H1 (cell line): ENCODE measurements at regions not wholly inside any gene's neighbourhood (a gene's known extent, or its start where the extent isn't known, plus 50 kb on each side); places are given as distances from the start of the nearest gene placed in this dataset.

ENCODE experiments used
- CTCF ChIA-PET: fragments of 300-600 bp; sonication (Branson Sonifier 250); formaldehyde crosslinking; loops from one replicate; lab custom pipeline; 2021; ENCODE audit not compliant: partially characterized antibody; lab: Charles Lee
- POLR2A ChIA-PET: fragments of 300-600 bp; sonication (Branson Sonifier 250); formaldehyde crosslinking; loops from one replicate; lab custom pipeline; 2021; ENCODE audit warnings: inconsistent platforms; ENCODE audit not compliant: partially characterized antibody; lab: Charles Lee
- DNase-seq, 2 experiments: peaks; one replicate each; pipeline versions ENCODE4 v3.0.0 to v3.0.0-alpha.2; 2010 to 2022; ENCODE audit warnings: low spot score in 2 of 2, low read depth in 1 of 2, mixed read lengths in 1 of 2
- FAIRE-seq: peaks from 2 replicates; lab custom pipeline; 2011; peaks lifted over from hg19 to GRCh38; lab: Jason Lieb, UNC
- H2AFZ ChIP-seq: 2 replicates; pipeline ENCODE4 v1.8.1; 2012; ENCODE audit warnings: low read length, inconsistent platforms
- H2AK5ac ChIP-seq: 2 replicates; pipeline ENCODE4 v1.6.1; 2013; ENCODE audit warnings: low read depth, low read length
- H2BK120ac ChIP-seq: replicated peaks from 2 replicates; pipeline ENCODE3; 2013; ENCODE audit warnings: low read depth, low read length, inconsistent platforms
- H2BK12ac ChIP-seq: 2 replicates; pipeline ENCODE4 v1.6.1; 2013; ENCODE audit warnings: low read depth, low read length
- H2BK15ac ChIP-seq: 2 replicates; pipeline ENCODE4 v1.6.1; 2013; ENCODE audit warnings: low read length
- H2BK20ac ChIP-seq: 2 replicates; pipeline ENCODE4 v1.6.1; 2013; ENCODE audit warnings: low read length
- H2BK5ac ChIP-seq: 2 replicates; pipeline ENCODE4 v1.6.1; 2013; ENCODE audit warnings: low read depth, low read length
- H3K14ac ChIP-seq: 2 replicates; pipeline ENCODE4 v1.6.1; 2013; ENCODE audit warnings: inconsistent platforms; ENCODE audit not compliant: insufficient read length
- H3K18ac ChIP-seq: 2 replicates; pipeline ENCODE4 v1.6.1; 2013; ENCODE audit warnings: low read length; ENCODE audit errors: extremely low read depth
- H3K23ac ChIP-seq: 2 replicates; pipeline ENCODE4 v1.6.1; 2013; ENCODE audit warnings: inconsistent platforms; ENCODE audit not compliant: insufficient read length
- H3K23me2 ChIP-seq: 2 replicates; pipeline ENCODE4 v1.6.1; 2013; ENCODE audit warnings: low read depth, low read length
- H3K27ac ChIP-seq: 2 replicates; pipeline ENCODE4 v1.6.1; 2011; ENCODE audit warnings: low read depth, low read length, inconsistent platforms
- H3K27me3 ChIP-seq, 4 experiments: replicated peaks in 1 of 4; 1 replicate in 1 of 4; 2 replicates in 3 of 4; pipeline versions ENCODE4 v1.6.1 to v1.8.1; 2011 to 2013; ENCODE audit warnings: low read length in 3 of 4, mild to moderate bottlenecking in 3 of 4, inconsistent platforms in 2 of 4, mixed read lengths in 2 of 4, moderate library complexity in 1 of 4; ENCODE audit not compliant: control insufficient read depth in 3 of 4, insufficient read depth in 3 of 4; ENCODE audit errors: extremely low read depth in 1 of 4
- H3K36me3 ChIP-seq, 4 experiments: 2 replicates each; pipeline versions ENCODE4 v1.6.1 to v1.8.1; 2011 to 2013; ENCODE audit warnings: mild to moderate bottlenecking in 4 of 4, low read length in 3 of 4, moderate library complexity in 2 of 4, control low read depth in 1 of 4, inconsistent platforms in 1 of 4; ENCODE audit not compliant: insufficient read depth in 4 of 4, control insufficient read depth in 2 of 4
- H3K4ac ChIP-seq: replicated peaks from 2 replicates; pipeline ENCODE3; 2013; ENCODE audit warnings: low read length, low read depth, mixed read lengths, inconsistent platforms; ENCODE audit not compliant: insufficient read length
- H3K4me1 ChIP-seq, 4 experiments: replicated peaks in 1 of 4; 1 replicate in 1 of 4; 2 replicates in 3 of 4; pipeline versions ENCODE4 v1.6.1 to v1.8.1; 2011 to 2013; ENCODE audit warnings: low read length in 3 of 4, inconsistent platforms in 2 of 4, mixed read lengths in 1 of 4; ENCODE audit not compliant: insufficient read depth in 4 of 4, control insufficient read depth in 3 of 4
- H3K4me2 ChIP-seq, 2 experiments: 2 replicates each; pipeline versions ENCODE4 v1.6.1 to v1.8.1; 2011 to 2013; ENCODE audit warnings: low read depth in 2 of 2, low read length in 2 of 2, control low read depth in 1 of 2, inconsistent platforms in 1 of 2, mild to moderate bottlenecking in 1 of 2; ENCODE audit not compliant: insufficient read depth in 1 of 2
- H3K4me3 ChIP-seq, 4 experiments: fragments of 200-600, 300-600 bp in 1 of 4; sonication (generic), shearing (Covaris generic), sonication (Bioruptor Twin) in 1 of 4; 2 replicates each; pipeline versions ENCODE4 v1.5.1 to v1.8.1; 2011 to 2016; ENCODE audit warnings: low read length in 4 of 4, low read depth in 3 of 4, control low read depth in 2 of 4, inconsistent platforms in 2 of 4, mild to moderate bottlenecking in 2 of 4, mixed read lengths in 1 of 4, moderate library complexity in 1 of 4; ENCODE audit not compliant: insufficient read depth in 2 of 4; ENCODE audit errors: extremely low read depth in 1 of 4
- H3K56ac ChIP-seq: replicated peaks from 2 replicates; pipeline ENCODE3; 2013; ENCODE audit warnings: low read depth, mild to moderate bottlenecking, mixed read lengths, low read length, inconsistent platforms; ENCODE audit not compliant: insufficient read length
- H3K79me1 ChIP-seq: 2 replicates; pipeline ENCODE4 v1.6.1; 2013; ENCODE audit warnings: low read depth, low read length, control low read depth
- H3K79me2 ChIP-seq, 2 experiments: 2 replicates each; pipeline versions ENCODE4 v1.6.1 to v1.8.1; 2012 to 2013; ENCODE audit warnings: low read length in 2 of 2, mild to moderate bottlenecking in 2 of 2, inconsistent platforms in 1 of 2; ENCODE audit not compliant: insufficient read depth in 2 of 2, control insufficient read depth in 1 of 2
- H3K9ac ChIP-seq, 4 experiments: replicated peaks in 1 of 4; 1 replicate in 1 of 4; 2 replicates in 3 of 4; pipeline versions ENCODE4 v1.6.1 to v1.8.1; 2011 to 2013; ENCODE audit warnings: low read depth in 3 of 4, low read length in 3 of 4, control low read depth in 2 of 4, mild to moderate bottlenecking in 2 of 4, moderate library complexity in 2 of 4, inconsistent platforms in 1 of 4; ENCODE audit errors: extremely low read depth in 1 of 4
- H3K9me3 ChIP-seq, 2 experiments: 2 replicates each; pipeline versions ENCODE4 v1.6.1 to v1.8.1; 2012 to 2013; ENCODE audit warnings: mild to moderate bottlenecking in 2 of 2, moderate library complexity in 2 of 2, control low read depth in 1 of 2, inconsistent platforms in 1 of 2, low read depth in 1 of 2, low read length in 1 of 2, mixed read lengths in 1 of 2; ENCODE audit not compliant: insufficient read depth in 2 of 2
- H4K20me1 ChIP-seq, 2 experiments: replicated peaks in 1 of 2; 2 replicates each; pipeline versions ENCODE3 to v1.8.1; 2011 to 2013; ENCODE audit warnings: inconsistent platforms in 2 of 2, low read length in 2 of 2, mild to moderate bottlenecking in 1 of 2; ENCODE audit not compliant: insufficient read depth in 2 of 2, control insufficient read depth in 1 of 2
- H4K5ac ChIP-seq: 2 replicates; pipeline ENCODE4 v1.6.1; 2013; ENCODE audit warnings: low read length, low read depth, mixed read lengths, inconsistent platforms; ENCODE audit not compliant: insufficient read length
- H4K8ac ChIP-seq: 2 replicates; pipeline ENCODE4 v1.8.0; 2013; ENCODE audit warnings: mild to moderate bottlenecking, moderate library complexity, low read length, inconsistent platforms; ENCODE audit not compliant: insufficient read depth; ENCODE audit errors: extremely low read depth
- H4K91ac ChIP-seq: replicated peaks from 2 replicates; pipeline ENCODE3; 2013; ENCODE audit warnings: low read length, mixed read lengths, inconsistent platforms; ENCODE audit not compliant: insufficient read length
- ATF2 ChIP-seq: IDR thresholded peaks from 2 replicates; pipeline ENCODE4 v1.6.1; 2012; ENCODE audit warnings: low read length, inconsistent platforms
- CBX5 ChIP-seq: fragments of 300-800, 300-1000 bp; sonication (generic); IDR thresholded peaks from 2 replicates; pipeline ENCODE4 v1.7.1; 2016; ENCODE audit warnings: antibody characterized with exemption, low read length, low read depth
- HDAC6 ChIP-seq: IDR thresholded peaks from one replicate; pipeline ENCODE4 v1.7.1; 2012; ENCODE audit warnings: low read depth, mild to moderate bottlenecking, inconsistent platforms, low read length, moderate library complexity
- POLR2A ChIP-seq, 2 experiments: IDR thresholded peaks; 1 replicate in 1 of 2; 2 replicates in 1 of 2; pipeline ENCODE4 v1.6.1; 2011; ENCODE audit warnings: low read depth in 2 of 2, low read length in 2 of 2, mild to moderate bottlenecking in 2 of 2; ENCODE audit errors: control extremely low read depth in 1 of 2
- RAD21 ChIP-seq, 2 experiments: IDR thresholded peaks in 1 of 2; conservative IDR thresholded peaks in 1 of 2; 2 replicates each; pipeline ENCODE4 v1.6.1; 2011; ENCODE audit warnings: low read depth in 2 of 2, low read length in 2 of 2, improper control_type of control experiment in 1 of 2, inconsistent platforms in 1 of 2, mild to moderate bottlenecking in 1 of 2, moderate library complexity in 1 of 2
- RFX5 ChIP-seq: IDR thresholded peaks from 2 replicates; pipeline ENCODE4 v1.6.1; 2011; ENCODE audit warnings: low read depth, low read length, improper control_type of control experiment, borderline replicate concordance
- SIRT6 ChIP-seq: IDR thresholded peaks from one replicate; pipeline ENCODE4 v1.7.1; 2012; ENCODE audit warnings: low read length, inconsistent platforms
- TBP ChIP-seq: IDR thresholded peaks from 2 replicates; pipeline ENCODE4 v1.6.1; 2011; ENCODE audit warnings: low read depth, low read length, improper control_type of control experiment
- WGBS, 2 experiments: shearing (Covaris generic) in 1 of 2; methylation state at CpG; one replicate each; pipeline versions ENCODE4 v1.1.6 to v1.1.7; 2013 to 2015; ENCODE audit warnings: low lambda C conversion rate in 2 of 2, mixed read lengths in 2 of 2, inconsistent platforms in 1 of 2, low coverage in 1 of 2, missing lambda C conversion rate in 1 of 2; ENCODE audit not compliant: insufficient replicate concordance in 2 of 2, insufficient coverage in 1 of 2, insufficient read length in 1 of 2; ENCODE audit errors: extremely low coverage in 1 of 2, missing lambda C conversion rate in 1 of 2; 5-methylcytosine and 5-hydroxymethylcytosine counted together

- H2AK5ac ChIP-seq, result no peak overlapping the region
- no peak overlapping the region for H2BK5ac ChIP-seq
- H3K18ac ChIP-seq, result no peak overlapping the region
- no peak overlapping the region for H3K4ac ChIP-seq
- POLR2A ChIA-PET, result no interaction called here
- no peak overlapping the region for H3K27ac ChIP-seq
- no peak overlapping the region for H3K23ac ChIP-seq
- H2BK12ac ChIP-seq, result no peak overlapping the region
- 87% methylated on average over 14 of the region's 23 CpGs; no CpG with 5 or more reads in 1 of the 2 experiments for WGBS, 2 experiments
- DNase-seq, result no peak
- H3K9ac ChIP-seq, result no peak overlapping the region
- no peak overlapping the region for H3K4me2 ChIP-seq
- CTCF ChIA-PET, result interaction anchor here (1.2 to 3.8 kb wide), 2 partner anchors 11 to 21 kb away, joined by 3 to 20 read pairs; no protein-coding TSS in a partner anchor
- H4K91ac ChIP-seq, result no peak overlapping the region
- no peaks in the 10 kb centered on the region for H3K79me1 ChIP-seq
- H3K23me2 ChIP-seq, result no peaks in the 10 kb centered on the region
- H2BK20ac ChIP-seq, result no peak overlapping the region
- H4K5ac ChIP-seq, result no peak overlapping the region
- H2BK15ac ChIP-seq, result no peak overlapping the region
- no peak overlapping the region for H2AFZ ChIP-seq
- no peaks in the 10 kb centered on the region for H4K20me1 ChIP-seq
- H3K14ac ChIP-seq, result no peak overlapping the region
- no peak for FAIRE-seq
- H3K4me1 ChIP-seq, result no peaks in the 10 kb centered on the region
- H3K79me2 ChIP-seq, result no peaks in the 10 kb centered on the region
- no peak overlapping the region for H2BK120ac ChIP-seq
- no peaks in the 10 kb centered on the region for H3K27me3 ChIP-seq
- H3K36me3 ChIP-seq, result peaks cover 0 to 4% (median 0%) of the 10 kb centered on the region in 4 experiments; a peak in 2 of 8 replicates
- no peak overlapping the region for H4K8ac ChIP-seq
- no peak overlapping the region for H3K4me3 ChIP-seq
- H3K56ac ChIP-seq, result no peak overlapping the region
- peaks cover 9 to 14% of the 10 kb centered on the region in 2 experiments for H3K9me3 ChIP-seq
- no peak for TF ChIP-seq HDAC6
- no peak for TF ChIP-seq RFX5
- no peak for TF ChIP-seq TBP
- no peak for TF ChIP-seq RAD21 (IDR thresholded peaks at IDR 0.05 in 1 of 2, conservative IDR thresholded peaks at IDR 0.05 in 1 of 2; ENCODE audit: low read depth in 2 of 2, low read length in 2 of 2)
- no peak for TF ChIP-seq ATF2
- no peak for TF ChIP-seq SIRT6
- TF ChIP-seq POLR2A (IDR thresholded peaks at IDR 0.05; ENCODE audit: control extremely low read depth in 1 of 2, low read depth in 2 of 2, low read length in 2 of 2), result no peak
- no peak for TF ChIP-seq CBX5
Measured at GRCh38 chr11:25755918-25756584, 575.9 kb upstream of the ANO3 start.
